Parathyroid adenoma (tissue), 2 donors: ENCODE measurements at regions not wholly inside any gene's neighbourhood (a gene's known extent, or its start where the extent isn't known, plus 50 kb on each side); places are given as distances from the start of the nearest gene placed in this dataset.
"Not testable (repeated sequence)": the region's sequence is repeated elsewhere in the genome, so short reads cannot be mapped to it uniquely, and the experiment has no call there.

ENCODE experiments used
- H2AFZ ChIP-seq: fragments of 300-600 bp; sonication (generic); one replicate; pipeline ENCODE4 v1.7.0; 2017; ENCODE audit warnings: antibody characterized with exemption, mild to moderate bottlenecking
- H3K27ac ChIP-seq: fragments of 300-600 bp; sonication (generic); one replicate; pipeline ENCODE4 v1.7.0; 2017
- H3K27me3 ChIP-seq: fragments of 300-600 bp; sonication (generic); one replicate; pipeline ENCODE4 v1.7.0; 2017; ENCODE audit warnings: low read length; ENCODE audit not compliant: control insufficient read depth, insufficient read depth
- H3K36me3 ChIP-seq: fragments of 300-600 bp; sonication (generic); one replicate; pipeline ENCODE4 v1.7.0; 2017; ENCODE audit warnings: low read length; ENCODE audit not compliant: control insufficient read depth, insufficient read depth
- H3K4me1 ChIP-seq: fragments of 300-600 bp; sonication (generic); one replicate; pipeline ENCODE4 v1.7.0; 2017; ENCODE audit warnings: control low read depth
- H3K4me2 ChIP-seq: fragments of 300-600 bp; sonication (generic); one replicate; pipeline ENCODE4 v1.7.0; 2017; ENCODE audit warnings: low read length
- H3K4me3 ChIP-seq: fragments of 300-600 bp; sonication (generic); one replicate; pipeline ENCODE4 v1.7.0; 2017; ENCODE audit warnings: low read depth, low read length
- H3K79me2 ChIP-seq: fragments of 300-600 bp; sonication (generic); one replicate; pipeline ENCODE4 v1.7.0; 2017; ENCODE audit warnings: control low read depth
- H3K9ac ChIP-seq: fragments of 300-600 bp; sonication (generic); one replicate; pipeline ENCODE4 v1.7.0; 2017; ENCODE audit warnings: mild to moderate bottlenecking
- H3K9me3 ChIP-seq: fragments of 300-600 bp; sonication (generic); one replicate; pipeline ENCODE4 v1.7.0; 2017; ENCODE audit warnings: low read length; ENCODE audit not compliant: control insufficient read depth
- TF ChIP-seq, protein P1 (sequence below): fragments of 300-600 bp; sonication (generic); IDR thresholded peaks from one replicate; pipeline ENCODE4 v1.7.0; 2017; ENCODE audit warnings: antibody characterized with exemption, mild to moderate bottlenecking
- donor health status: primary hyperparathyroidism.

DNA sequence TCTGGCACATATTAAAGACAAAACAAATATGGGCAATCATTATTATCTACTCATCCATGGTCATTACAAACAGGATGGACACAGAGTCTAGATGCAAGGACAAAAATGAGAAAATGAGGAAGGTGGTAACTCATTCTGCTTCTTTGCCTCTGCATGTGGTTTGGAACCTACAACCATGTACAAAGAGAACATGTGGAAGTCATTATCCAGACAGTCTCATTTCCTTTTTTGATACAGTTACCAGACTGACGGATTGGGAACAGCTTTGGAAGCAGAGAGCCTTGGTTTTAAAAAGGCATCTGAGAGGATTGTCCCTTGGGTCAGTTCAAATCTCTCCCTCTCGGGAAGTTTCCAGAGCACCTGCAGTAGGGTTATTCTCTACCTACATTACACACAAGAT, 433.4 kb upstream of the TNC start:
- Histone ChIP-seq H3K4me3 (no peak overlapping the region), H3K9me3 (no peaks in the 10 kb centered on the region), H3K4me1 (no peaks in the 10 kb centered on the region), H3K79me2 (no peaks in the 10 kb centered on the region), H3K9ac (no peak overlapping the region), H3K4me2 (no peak overlapping the region), H3K27ac (no peak overlapping the region), H3K27me3 (no peaks in the 10 kb centered on the region), H2AFZ (no peak overlapping the region), H3K36me3 (no peaks in the 10 kb centered on the region)
- TF ChIP-seq, protein P1, sequence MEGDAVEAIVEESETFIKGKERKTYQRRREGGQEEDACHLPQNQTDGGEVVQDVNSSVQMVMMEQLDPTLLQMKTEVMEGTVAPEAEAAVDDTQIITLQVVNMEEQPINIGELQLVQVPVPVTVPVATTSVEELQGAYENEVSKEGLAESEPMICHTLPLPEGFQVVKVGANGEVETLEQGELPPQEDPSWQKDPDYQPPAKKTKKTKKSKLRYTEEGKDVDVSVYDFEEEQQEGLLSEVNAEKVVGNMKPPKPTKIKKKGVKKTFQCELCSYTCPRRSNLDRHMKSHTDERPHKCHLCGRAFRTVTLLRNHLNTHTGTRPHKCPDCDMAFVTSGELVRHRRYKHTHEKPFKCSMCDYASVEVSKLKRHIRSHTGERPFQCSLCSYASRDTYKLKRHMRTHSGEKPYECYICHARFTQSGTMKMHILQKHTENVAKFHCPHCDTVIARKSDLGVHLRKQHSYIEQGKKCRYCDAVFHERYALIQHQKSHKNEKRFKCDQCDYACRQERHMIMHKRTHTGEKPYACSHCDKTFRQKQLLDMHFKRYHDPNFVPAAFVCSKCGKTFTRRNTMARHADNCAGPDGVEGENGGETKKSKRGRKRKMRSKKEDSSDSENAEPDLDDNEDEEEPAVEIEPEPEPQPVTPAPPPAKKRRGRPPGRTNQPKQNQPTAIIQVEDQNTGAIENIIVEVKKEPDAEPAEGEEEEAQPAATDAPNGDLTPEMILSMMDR = no peak

DNA sequence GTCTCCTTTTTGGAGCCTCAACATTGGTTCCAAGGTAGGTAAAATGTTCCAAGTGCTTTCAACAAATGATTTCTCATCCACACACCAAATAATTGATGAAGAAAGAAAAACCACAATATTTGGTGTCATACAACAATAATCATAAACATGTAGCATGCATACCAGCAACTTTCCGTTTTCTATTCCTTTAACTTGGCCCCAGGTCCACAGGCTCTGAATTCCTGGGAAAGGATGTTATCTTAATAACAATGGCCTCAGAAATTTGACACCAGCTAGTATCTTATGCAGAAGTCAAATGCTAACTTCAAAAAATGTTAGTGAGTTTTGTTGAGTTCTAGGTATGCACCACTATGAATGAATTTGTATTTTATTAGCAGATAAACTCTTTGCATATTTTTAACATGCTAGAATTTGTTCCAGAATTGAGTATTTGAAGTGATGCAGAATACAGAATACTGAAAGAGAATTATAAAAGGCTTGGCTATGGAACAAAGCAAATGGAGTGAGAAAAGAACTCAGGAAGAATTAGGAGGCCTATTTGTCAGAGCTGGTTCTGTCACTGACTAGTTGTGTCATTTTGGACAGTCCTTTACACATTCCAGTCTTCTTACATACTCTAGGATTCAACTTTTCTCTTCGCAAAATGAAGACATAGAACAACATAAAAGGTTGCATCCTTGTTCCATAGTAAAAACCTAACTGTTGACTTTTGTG, 435.3 kb upstream of the TNC start:
- Histone ChIP-seq H3K27me3 (no peaks in the 10 kb centered on the region), H3K4me1 (no peaks in the 10 kb centered on the region), H3K4me3 (no peak overlapping the region), H3K9ac (no peak overlapping the region), H3K79me2 (no peaks in the 10 kb centered on the region), H3K36me3 (no peaks in the 10 kb centered on the region), H3K9me3 (no peaks in the 10 kb centered on the region), H3K4me2 (no peak overlapping the region), H3K27ac (no peak overlapping the region), H2AFZ (no peak overlapping the region)
- TF ChIP-seq, protein P1 = no peak

DNA sequence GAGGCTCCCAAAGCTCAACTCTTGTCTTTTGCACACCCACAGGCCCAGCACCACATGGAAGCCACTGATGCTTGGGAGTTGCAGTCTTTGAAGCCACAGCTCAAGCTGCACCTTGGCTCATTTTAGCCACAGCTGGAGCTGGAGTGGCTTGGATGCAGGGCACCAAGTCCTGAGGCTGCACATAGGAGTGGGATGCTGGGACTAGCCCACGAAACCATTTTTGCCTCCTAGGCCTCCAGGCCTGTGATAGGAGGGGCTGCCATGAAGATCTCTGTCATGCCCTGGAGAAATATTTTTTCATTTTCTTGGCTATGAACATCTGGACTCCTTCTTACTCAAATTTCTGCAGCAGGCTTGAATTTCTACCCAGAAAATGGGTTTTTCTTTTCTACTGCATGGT, 438.5 kb upstream of the TNC start:
- H3K36me3 ChIP-seq = no peaks in the 10 kb centered on the region
- H3K4me2 ChIP-seq = no peak overlapping the region
- no peak overlapping the region for H3K27ac ChIP-seq
- no peak overlapping the region for H2AFZ ChIP-seq
- no peaks in the 10 kb centered on the region for H3K79me2 ChIP-seq
- H3K4me3 ChIP-seq = no peak overlapping the region
- TF ChIP-seq, protein P1 = no peak
- no peaks in the 10 kb centered on the region for H3K9me3 ChIP-seq
- no peak overlapping the region for H3K9ac ChIP-seq
- H3K27me3 ChIP-seq = peaks cover 2% of the 10 kb centered on the region
- H3K4me1 ChIP-seq = no peaks in the 10 kb centered on the region

DNA sequence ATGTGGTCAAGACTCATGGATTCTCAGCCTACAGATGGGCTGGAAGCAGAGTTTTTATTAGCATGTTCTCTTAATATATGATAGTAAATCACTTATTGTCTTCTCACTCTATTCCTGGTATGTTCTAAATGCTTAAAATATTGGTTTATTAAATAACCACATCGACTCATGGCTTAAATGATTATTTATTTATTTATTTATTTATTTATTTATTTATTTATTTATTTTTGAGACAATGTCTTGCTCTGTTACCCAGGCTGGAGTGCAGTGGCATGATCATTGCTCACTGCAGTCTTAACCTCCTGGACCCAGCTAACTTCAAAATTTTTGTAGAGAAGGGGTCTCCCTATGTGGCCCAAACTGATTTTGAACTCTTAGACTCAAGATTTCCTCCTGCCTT, 457.2 kb upstream of the TNC start:
- no peak overlapping the region for H3K4me3 ChIP-seq
- no peak overlapping the region for H3K4me2 ChIP-seq
- H3K36me3 ChIP-seq = no peaks in the 10 kb centered on the region
- no peaks in the 10 kb centered on the region for H3K9me3 ChIP-seq
- no peak overlapping the region for H2AFZ ChIP-seq
- no peaks in the 10 kb centered on the region for H3K27me3 ChIP-seq
- H3K4me1 ChIP-seq = no peaks in the 10 kb centered on the region
- H3K27ac ChIP-seq = no peak overlapping the region
- no peaks in the 10 kb centered on the region for H3K79me2 ChIP-seq
- TF ChIP-seq, protein P1 = no peak
- no peak overlapping the region for H3K9ac ChIP-seq

DNA sequence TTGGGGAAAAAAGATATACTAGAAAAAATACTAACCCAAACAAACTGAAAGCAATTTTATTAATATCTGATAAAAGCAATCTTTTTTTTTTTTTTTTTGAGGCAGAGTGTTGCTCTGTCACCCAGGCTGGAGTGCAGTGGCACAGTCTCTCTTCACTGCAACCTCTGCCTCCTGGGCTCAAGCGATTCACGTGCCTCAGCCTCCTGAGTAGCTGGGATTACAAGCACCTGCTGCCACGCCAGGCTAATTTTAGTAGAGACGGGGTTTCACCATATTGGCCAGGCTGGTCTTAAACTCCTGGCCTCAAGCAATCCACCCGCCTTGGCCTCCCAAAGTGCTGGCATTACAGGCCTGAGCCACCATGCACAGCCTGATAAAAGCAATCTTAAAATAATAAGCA, 467.5 kb upstream of the TNC start:
- not testable (repeated sequence) for H3K27ac ChIP-seq, H3K4me1 ChIP-seq, H3K9ac ChIP-seq, H3K36me3 ChIP-seq, H2AFZ ChIP-seq, H3K9me3 ChIP-seq, H3K4me2 ChIP-seq, H3K79me2 ChIP-seq, H3K27me3 ChIP-seq, H3K4me3 ChIP-seq
